Esophagus muscularis mucosa (tissue), 4 donors: ENCODE measurements at regions not wholly inside any gene's neighbourhood (a gene's known extent, or its start where the extent isn't known, plus 50 kb on each side); places are given as distances from the start of the nearest gene placed in this dataset.

ENCODE experiments used
- DNase-seq: peaks from one replicate; pipeline ENCODE4 v3.0.0-alpha.2; 2017; ENCODE audit errors: extremely low spot score
- H3K27ac ChIP-seq, 4 donors: fragments of 200-600 bp; sonication (generic); replicated peaks in 1 of 4; 1 replicate in 3 of 4; 2 replicates in 1 of 4; pipeline ENCODE4 v1.5.1; 2016 to 2019; ENCODE audit warnings: mild to moderate bottlenecking in 1 of 4
- H3K27me3 ChIP-seq, 4 donors: fragments of 200-600 bp; sonication (generic); one replicate each; pipeline versions ENCODE4 v1.5.1 to v1.6.0; 2016 to 2019
- H3K36me3 ChIP-seq, 4 donors: fragments of 200-600 bp; sonication (generic); one replicate each; pipeline ENCODE4 v1.5.1; 2016 to 2019
- H3K4me1 ChIP-seq, 4 donors: fragments of 200-600 bp; sonication (generic); one replicate each; pipeline ENCODE4 v1.5.1; 2016 to 2019
- H3K4me3 ChIP-seq, 4 donors: fragments of 200-600 bp; sonication (generic); 1 replicate in 2 of 4; 2 replicates in 2 of 4; pipeline ENCODE4 v1.5.1; 2016 to 2019; ENCODE audit warnings: mild to moderate bottlenecking in 4 of 4, moderate library complexity in 1 of 4
- H3K9me3 ChIP-seq, 4 donors: fragments of 200-600 bp; sonication (generic); 1 replicate in 3 of 4; 2 replicates in 1 of 4; pipeline ENCODE4 v1.5.1; 2016 to 2019
- EP300 ChIP-seq: sonication (generic); formaldehyde crosslinking; IDR thresholded peaks from one replicate; pipeline ENCODE4 v1.6.1; 2017; ENCODE audit warnings: antibody characterized with exemption
- POLR2A ChIP-seq: fragments of 450-650 bp; IDR thresholded peaks from one replicate; pipeline ENCODE4 v1.6.1; 2017; ENCODE audit warnings: antibody characterized with exemption, moderate library complexity, mild to moderate bottlenecking, low read depth
- POLR2AphosphoS5 ChIP-seq, 2 donors: sonication (generic); formaldehyde crosslinking; IDR thresholded peaks; one replicate each; pipeline ENCODE4 v1.6.1; 2017; ENCODE audit warnings: antibody characterized with exemption in 2 of 2
- WGBS: methylation state at CpG from one replicate; pipeline ENCODE4 v1.1.5; 2018; 5-methylcytosine and 5-hydroxymethylcytosine counted together
- intact Hi-C: fragments of 100-400 bp; cut with DNase I; formaldehyde crosslinking; loops from one replicate; pipeline ENCODE4 v1.15.1; 2023
- TF ChIP-seq, protein P1 (sequence below), 3 experiments: fragments of 200-600 bp in 2 of 3; fragments of 450-650 bp in 1 of 3; sonication (generic) in 2 of 3; IDR thresholded peaks; one replicate each; pipeline ENCODE4 v1.5.1; 2017 to 2019; ENCODE audit warnings: antibody characterized with exemption in 3 of 3, mild to moderate bottlenecking in 2 of 3, moderate library complexity in 1 of 3

DNA sequence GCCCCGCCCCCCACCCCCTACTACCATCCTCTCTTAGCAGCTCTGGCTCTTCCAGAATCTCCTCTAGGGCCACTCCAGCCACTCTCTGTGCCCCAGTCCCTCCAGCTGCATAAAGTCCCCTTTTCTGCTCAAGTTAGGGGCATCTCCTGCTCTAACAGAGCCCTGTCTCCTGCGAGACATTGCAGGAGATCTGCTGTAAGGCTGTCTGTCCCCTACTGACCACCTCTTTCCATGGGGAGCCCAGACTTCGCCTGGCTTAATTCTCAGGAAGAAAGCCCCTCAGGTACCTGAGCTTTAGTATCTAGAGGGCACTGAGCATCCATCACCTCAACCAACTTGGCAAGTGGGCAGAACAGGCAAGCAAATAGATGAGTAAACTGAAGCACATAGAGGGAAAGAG, 200.7 kb upstream of the ZMIZ1 start:
- no peak overlapping the region for H3K27ac ChIP-seq
- no peaks in the 10 kb centered on the region for H3K27me3 ChIP-seq
- WGBS = 100% methylated on average over 3 of the region's 3 CpGs
- no peaks in the 10 kb centered on the region for H3K36me3 ChIP-seq
- TF ChIP-seq POLR2A = no peak
- no peak for TF ChIP-seq POLR2AphosphoS5 (IDR thresholded peaks at IDR 0.05)
- no peak for TF ChIP-seq EP300
- TF ChIP-seq, protein P1, sequence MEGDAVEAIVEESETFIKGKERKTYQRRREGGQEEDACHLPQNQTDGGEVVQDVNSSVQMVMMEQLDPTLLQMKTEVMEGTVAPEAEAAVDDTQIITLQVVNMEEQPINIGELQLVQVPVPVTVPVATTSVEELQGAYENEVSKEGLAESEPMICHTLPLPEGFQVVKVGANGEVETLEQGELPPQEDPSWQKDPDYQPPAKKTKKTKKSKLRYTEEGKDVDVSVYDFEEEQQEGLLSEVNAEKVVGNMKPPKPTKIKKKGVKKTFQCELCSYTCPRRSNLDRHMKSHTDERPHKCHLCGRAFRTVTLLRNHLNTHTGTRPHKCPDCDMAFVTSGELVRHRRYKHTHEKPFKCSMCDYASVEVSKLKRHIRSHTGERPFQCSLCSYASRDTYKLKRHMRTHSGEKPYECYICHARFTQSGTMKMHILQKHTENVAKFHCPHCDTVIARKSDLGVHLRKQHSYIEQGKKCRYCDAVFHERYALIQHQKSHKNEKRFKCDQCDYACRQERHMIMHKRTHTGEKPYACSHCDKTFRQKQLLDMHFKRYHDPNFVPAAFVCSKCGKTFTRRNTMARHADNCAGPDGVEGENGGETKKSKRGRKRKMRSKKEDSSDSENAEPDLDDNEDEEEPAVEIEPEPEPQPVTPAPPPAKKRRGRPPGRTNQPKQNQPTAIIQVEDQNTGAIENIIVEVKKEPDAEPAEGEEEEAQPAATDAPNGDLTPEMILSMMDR (IDR thresholded peaks at IDR 0.05) = no peak
- H3K4me1 ChIP-seq = peaks cover 7 to 15% (median 13%) of the 10 kb centered on the region in 4 donors
- no peaks in the 10 kb centered on the region for H3K9me3 ChIP-seq
- DNase-seq = peak; percentile 39
- no peak overlapping the region for H3K4me3 ChIP-seq
- intact Hi-C loops = no loop called here

DNA sequence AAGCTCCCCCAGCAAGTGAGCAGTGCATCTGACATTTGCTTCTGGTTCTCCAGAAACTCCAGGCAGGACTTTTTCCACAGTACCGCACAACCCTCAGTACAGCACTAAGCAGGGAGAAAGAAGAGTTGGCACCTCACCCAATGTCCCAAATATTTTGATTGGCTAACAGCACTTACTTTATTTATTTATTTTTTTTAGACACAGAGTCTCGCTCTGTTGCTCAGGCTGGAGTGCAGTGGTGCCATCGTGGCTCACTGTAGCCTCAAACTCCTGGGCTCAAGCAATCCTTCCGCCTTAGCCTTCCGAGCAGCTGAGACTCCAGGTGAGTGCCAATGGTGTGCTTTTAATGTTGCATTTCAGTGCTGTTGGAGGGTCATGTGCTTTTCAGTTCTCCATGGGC, 200.3 kb upstream of the ZMIZ1 start:
- peaks cover 7 to 15% (median 13%) of the 10 kb centered on the region in 4 donors for H3K4me1 ChIP-seq
- 83% methylated on average over 5 of the region's 5 CpGs for WGBS
- TF ChIP-seq POLR2A (no peak), POLR2AphosphoS5 (IDR thresholded peaks at IDR 0.05) (no peak), EP300 (no peak)
- TF ChIP-seq, protein P1 (IDR thresholded peaks at IDR 0.05) = no peak
- no peaks in the 10 kb centered on the region for H3K9me3 ChIP-seq
- intact Hi-C loops = no loop called here
- H3K36me3 ChIP-seq = no peaks in the 10 kb centered on the region
- no peak overlapping the region for H3K27ac ChIP-seq
- DNase-seq = peak; percentile 42
- H3K4me3 ChIP-seq = no peak overlapping the region
- no peaks in the 10 kb centered on the region for H3K27me3 ChIP-seq

DNA sequence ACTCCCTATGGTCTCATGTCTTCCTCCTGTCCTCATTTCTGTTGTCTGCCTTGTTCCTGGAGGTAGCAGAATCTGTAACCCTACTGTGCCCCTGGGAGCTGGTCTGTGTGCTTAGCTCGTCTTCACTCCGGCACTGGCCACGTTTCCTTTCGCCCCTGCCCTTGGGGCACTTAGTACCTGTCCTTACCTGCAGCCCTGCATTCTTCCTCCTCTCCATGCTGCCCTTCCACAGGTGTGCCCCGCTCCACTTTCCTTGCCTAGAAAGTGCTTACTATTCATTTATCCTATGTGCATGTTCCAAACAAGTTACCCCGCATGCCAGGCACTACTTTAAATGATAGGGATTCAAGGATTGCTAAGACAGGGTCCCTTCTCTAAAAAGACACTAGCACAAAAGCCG, 199.9 kb upstream of the ZMIZ1 start:
- Histone ChIP-seq H3K4me3 (no peak overlapping the region), H3K9me3 (no peaks in the 10 kb centered on the region), H3K36me3 (no peaks in the 10 kb centered on the region), H3K27me3 (no peaks in the 10 kb centered on the region), H3K27ac (no peak overlapping the region), H3K4me1 (peaks cover 7 to 15% (median 13%) of the 10 kb centered on the region in 4 donors)
- intact Hi-C loops = no loop called here
- WGBS = 97% methylated on average over 7 of the region's 7 CpGs
- peak; percentile 70 for DNase-seq
- no peak for TF ChIP-seq POLR2AphosphoS5 (IDR thresholded peaks at IDR 0.05)
- no peak for TF ChIP-seq EP300
- no peak for TF ChIP-seq POLR2A
- TF ChIP-seq, protein P1 (IDR thresholded peaks at IDR 0.05) = no peak

DNA sequence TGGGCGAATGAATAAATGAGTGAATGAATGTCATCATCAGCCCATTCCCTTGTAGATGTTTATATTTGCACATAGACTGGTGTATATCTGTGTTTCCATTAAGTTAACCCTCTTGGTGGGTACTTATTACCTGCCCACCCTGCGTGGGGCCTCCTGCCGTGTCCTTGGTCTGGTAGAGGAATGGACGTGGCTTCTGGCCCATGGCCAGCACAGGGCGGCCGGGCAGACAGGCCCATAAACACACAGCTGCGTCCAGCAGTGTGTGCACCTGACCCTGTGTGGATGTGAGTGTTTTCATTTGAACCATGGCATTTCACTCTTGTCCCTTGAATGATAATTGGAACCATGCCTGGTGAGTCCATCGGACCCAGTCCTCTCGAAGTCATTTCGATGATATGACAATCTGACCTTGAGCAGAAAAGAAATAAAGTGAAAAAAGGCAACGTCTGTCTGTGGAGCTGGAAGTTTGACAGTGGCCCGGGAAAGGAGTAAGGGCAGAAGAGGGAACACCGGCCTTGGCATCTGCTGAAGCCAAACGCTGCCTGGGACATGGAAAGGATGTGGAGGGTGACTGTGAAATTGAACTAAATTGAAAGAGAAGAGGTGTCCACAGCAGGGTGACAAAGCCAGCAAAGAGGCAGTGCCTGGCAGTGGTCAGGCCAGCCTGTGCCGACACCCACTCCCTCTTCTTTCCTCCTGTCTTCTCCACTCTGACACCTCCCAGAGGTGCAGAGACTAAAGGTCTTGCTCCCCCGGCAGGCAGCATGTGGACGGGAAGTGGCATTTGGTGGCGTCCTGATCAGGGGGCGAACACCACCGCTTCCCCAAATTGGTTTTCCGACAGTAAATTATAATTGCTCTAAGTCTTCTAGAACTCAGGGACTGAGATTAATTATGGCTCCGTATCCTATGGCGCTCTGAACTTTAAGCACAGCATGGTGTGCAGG, 199.0 kb upstream of the ZMIZ1 start:
- H3K9me3 ChIP-seq = no peaks in the 10 kb centered on the region
- no peaks in the 10 kb centered on the region for H3K36me3 ChIP-seq
- 88% methylated on average over 23 of the region's 23 CpGs for WGBS
- H3K4me1 ChIP-seq = peaks cover 7 to 15% (median 13%) of the 10 kb centered on the region in 4 donors
- H3K4me3 ChIP-seq = no peak overlapping the region
- DNase-seq = peak; percentile 83
- H3K27me3 ChIP-seq = no peaks in the 10 kb centered on the region
- TF ChIP-seq, protein P1 (IDR thresholded peaks at IDR 0.05) = no peak
- no peak for TF ChIP-seq EP300
- no peak for TF ChIP-seq POLR2A
- TF ChIP-seq POLR2AphosphoS5 (IDR thresholded peaks at IDR 0.05) = no peak
- H3K27ac ChIP-seq = no peak overlapping the region
- intact Hi-C loops = no loop called here
